Kidney (tissue), 13 donors: ENCODE measurements at regions not wholly inside any gene's neighbourhood (a gene's known extent, or its start where the extent isn't known, plus 50 kb on each side); places are given as distances from the start of the nearest gene placed in this dataset.

Experiments used
- DNase-seq, 5 donors: peaks; one replicate each; pipeline ENCODE4 v3.0.0-alpha.2; 2013 to 2020
- FAIRE-seq: peaks from 2 replicates; lab custom pipeline; 2012; peaks lifted over from hg19 to GRCh38; lab: Jason Lieb, UNC
- H3K27ac ChIP-seq, 2 donors: one replicate each; pipeline ENCODE4 v1.7.0; 2013; ENCODE audit warnings: low read depth in 2 of 2, low read length in 2 of 2, inconsistent platforms in 1 of 2
- H3K27me3 ChIP-seq: one replicate; pipeline ENCODE4 v1.7.1; 2013; ENCODE audit warnings: low read length, inconsistent platforms; ENCODE audit not compliant: control insufficient read depth, insufficient read depth
- H3K36me3 ChIP-seq, 3 donors: one replicate each; pipeline versions ENCODE4 v1.7.0 to v1.7.1; 2013; ENCODE audit warnings: low read length in 3 of 3, control low read depth in 1 of 3, inconsistent platforms in 1 of 3; ENCODE audit not compliant: insufficient read depth in 3 of 3, control insufficient read depth in 2 of 3
- H3K4me1 ChIP-seq, 3 donors: one replicate each; pipeline versions ENCODE4 v1.7.0 to v1.7.1; 2013; ENCODE audit warnings: low read length in 3 of 3, inconsistent platforms in 1 of 3, low read depth in 1 of 3; ENCODE audit not compliant: control insufficient read depth in 2 of 3, insufficient read depth in 2 of 3
- H3K4me3 ChIP-seq, 3 donors: one replicate each; pipeline versions ENCODE4 v1.7.0 to v1.8.1; 2013; ENCODE audit warnings: low read length in 3 of 3, control low read depth in 1 of 3, inconsistent platforms in 1 of 3
- H3K9ac ChIP-seq, 3 donors: one replicate each; pipeline versions ENCODE4 v1.7.0 to v1.7.1; 2013; ENCODE audit warnings: low read length in 3 of 3, control low read depth in 1 of 3, inconsistent platforms in 1 of 3
- H3K9me3 ChIP-seq, 3 donors: one replicate each; pipeline versions ENCODE4 v1.7.0 to v1.7.1; 2013; ENCODE audit warnings: low read length in 3 of 3, control low read depth in 1 of 3, inconsistent platforms in 1 of 3; ENCODE audit not compliant: control insufficient read depth in 2 of 3, insufficient read depth in 1 of 3
- CTCF ChIP-seq: IDR thresholded peaks from 3 replicates; pipeline ENCODE4 v1.5.1; 2012; ENCODE audit warnings: mild to moderate bottlenecking, moderate library complexity, borderline replicate concordance; ENCODE audit not compliant: insufficient read depth; ENCODE audit errors: extremely low read depth
- intact Hi-C: fragments of 100-400 bp; cut with DNase I; formaldehyde crosslinking; loops from one replicate; pipeline ENCODE4 v1.11.1; 2022
- donor health status: control.
- donor health status: control.
- donor health status: control.
- donor health status: control.
- donor health status: control.
- donor health status: DM: yes; HTN: yes; CAD: no.
- donor health status: Normal renal cell carcinoma (clear cell type).

- no peak for FAIRE-seq
Observed at GRCh38 chr12:98018836-98019235, 496.6 kb upstream of the TMPO start.

GRCh38 chr12:98020376-98020775 is 495.0 kb upstream of the TMPO start:
- Histone ChIP-seq H3K4me1 (no peaks in the 10 kb centered on the region), H3K36me3 (no peaks in the 10 kb centered on the region), H3K27me3 (no peaks in the 10 kb centered on the region), H3K9me3 (peaks cover 0 to 4% (median 0%) of the 10 kb centered on the region in 3 donors), H3K27ac (no peak overlapping the region), H3K4me3 (no peak overlapping the region), H3K9ac (no peak overlapping the region)
- DNase-seq (no peak), FAIRE-seq (no peak)
- intact Hi-C loops, result no loop called here
- TF ChIP-seq CTCF, result no peak

More at GRCh38 chr12:98018836-98019235, 496.6 kb upstream of the TMPO start:
- H3K4me3 ChIP-seq, result no peak overlapping the region
- peaks cover 0 to 4% (median 0%) of the 10 kb centered on the region in 3 donors for H3K9me3 ChIP-seq
- no peak for TF ChIP-seq CTCF
- H3K36me3 ChIP-seq, result no peaks in the 10 kb centered on the region
- peak in 1 of 5 donors; percentile 10 for DNase-seq
- no peak overlapping the region for H3K27ac ChIP-seq
- H3K9ac ChIP-seq, result no peak overlapping the region
- intact Hi-C loops, result no loop called here
- H3K27me3 ChIP-seq, result no peaks in the 10 kb centered on the region
- H3K4me1 ChIP-seq, result no peaks in the 10 kb centered on the region

GRCh38 chr12:98022961-98023360 is 492.4 kb upstream of the TMPO start:
- FAIRE-seq (no peak), DNase-seq (no peak)
- no peak for TF ChIP-seq CTCF
- Histone ChIP-seq H3K27ac (no peak overlapping the region), H3K27me3 (no peaks in the 10 kb centered on the region), H3K4me3 (no peak overlapping the region), H3K36me3 (no peaks in the 10 kb centered on the region), H3K9ac (no peak overlapping the region), H3K4me1 (no peaks in the 10 kb centered on the region), H3K9me3 (no peaks in the 10 kb centered on the region)
- intact Hi-C loops, result no loop called here
